GM19463 (cell line): ENCODE measurements at regions not wholly inside any gene's neighbourhood (a gene's known extent, or its start where the extent isn't known, plus 50 kb on each side); places are given as distances from the start of the nearest gene placed in this dataset.

ENCODE experiments used
- ATAC-seq: cut with Tn5 transposase; IDR thresholded peaks from one replicate; pipeline ENCODE4 v1.9.1; 2021; ENCODE audit warnings: mild to moderate bottlenecking, moderate library complexity; ENCODE audit not compliant: unreplicated experiment

GRCh38 chr5:27523629-27524028 is 485.2 kb upstream of the CDH9 start:
- ATAC-seq = no peak

GRCh38 chr5:27516437-27516836 is 478.1 kb upstream of the CDH9 start:
- ATAC-seq = no peak

GRCh38 chr5:27511061-27511460 is 472.7 kb upstream of the CDH9 start:
- ATAC-seq = no peak

- ATAC-seq = no peak
Measured at GRCh38 chr5:27503813-27504212, 465.4 kb upstream of the CDH9 start.

- ATAC-seq = no peak
Measured at GRCh38 chr5:27502236-27502635, 463.9 kb upstream of the CDH9 start.

- ATAC-seq = no peak
Measured at GRCh38 chr5:27497491-27497890, 459.1 kb upstream of the CDH9 start.

- ATAC-seq = no peak
Measured at GRCh38 chr5:27494887-27495286, 456.5 kb upstream of the CDH9 start.

- ATAC-seq = no peak
Measured at GRCh38 chr5:27491746-27492439, 453.5 kb upstream of the CDH9 start.

- ATAC-seq = no peak
Measured at GRCh38 chr5:27491047-27491446, 452.7 kb upstream of the CDH9 start.

GRCh38 chr5:27489701-27490100 is 451.3 kb upstream of the CDH9 start:
- no peak for ATAC-seq

- no peak for ATAC-seq
Measured at GRCh38 chr5:27482663-27483062, 444.3 kb upstream of the CDH9 start.

GRCh38 chr5:27479859-27480258 is 441.5 kb upstream of the CDH9 start:
- no peak for ATAC-seq

GRCh38 chr5:27477550-27477949 is 439.2 kb upstream of the CDH9 start:
- ATAC-seq = no peak

GRCh38 chr5:27476356-27476988 is 438.1 kb upstream of the CDH9 start:
- ATAC-seq = no peak

- ATAC-seq = no peak
Measured at GRCh38 chr5:27475063-27475462, 436.7 kb upstream of the CDH9 start.

- no peak for ATAC-seq
Measured at GRCh38 chr5:27474395-27474794, 436.0 kb upstream of the CDH9 start.

- ATAC-seq = no peak
Measured at GRCh38 chr5:27474047-27474309, 435.6 kb upstream of the CDH9 start.

- ATAC-seq = no peak
Measured at GRCh38 chr5:27473307-27474046, 435.1 kb upstream of the CDH9 start.

- ATAC-seq = no peak
Measured at GRCh38 chr5:27472871-27473270, 434.5 kb upstream of the CDH9 start.

GRCh38 chr5:27472000-27472763 is 433.8 kb upstream of the CDH9 start:
- ATAC-seq = peak; percentile 88

GRCh38 chr5:27466959-27467358 is 428.6 kb upstream of the CDH9 start:
- no peak for ATAC-seq

- no peak for ATAC-seq
Measured at GRCh38 chr5:27465140-27465539, 426.8 kb upstream of the CDH9 start.
